ENCODE measurements at regions not wholly inside any gene's neighbourhood (a gene's known extent, or its start where the extent isn't known, plus 50 kb on each side); places are given as distances from the start of the nearest gene placed in this dataset.

DNA sequence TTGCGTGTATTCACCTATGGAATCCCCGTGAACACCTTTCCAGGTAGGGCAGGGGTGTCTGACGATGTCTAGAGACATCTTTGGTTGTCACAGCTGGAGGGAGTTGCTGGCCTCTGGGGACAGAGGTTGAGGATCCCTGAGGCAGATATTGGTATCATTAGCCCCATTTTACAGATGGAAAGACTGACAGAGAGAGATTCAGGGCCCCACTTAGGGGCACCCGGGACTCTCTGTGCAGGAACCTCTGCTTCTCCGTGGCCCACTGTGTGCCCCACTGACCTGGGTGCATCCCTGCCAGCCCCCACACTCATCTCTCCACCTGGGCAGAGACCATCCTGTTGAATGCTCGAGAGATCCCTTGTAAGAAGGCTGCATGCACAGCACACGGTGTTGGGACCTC lies 111.2 kb downstream of the EDN3 start:
- Histone ChIP-seq H3K27me3 (ENCODE audit: control insufficient read depth in 3 of 3, insufficient read depth in 3 of 3, low read depth in 1 of 3, low read length in 3 of 3) (peaks cover 0 to 8% (median 0%) of the 10 kb centered on the region in 3 experiments), H3K18ac (ENCODE audit: low read length) (peak overlapping the region; percentile 91), H2BK120ac (ENCODE audit: low read depth, low read length) (peak overlapping the region; percentile 56)

GRCh38 chr20:59412181-59412580 lies 111.8 kb downstream of the EDN3 start:
- Histone ChIP-seq H3K27ac (replicated peaks; ENCODE audit: low read length) (peak overlapping the region; percentile 98), H2BK12ac (ENCODE audit: low read length) (no peak overlapping the region)
- no CpG with 5 or more reads among the region's 6 CpGs for WGBS, 2 donors (ENCODE audit: extremely low coverage in 2 of 2, insufficient read length in 2 of 2, insufficient replicate concordance in 1 of 2)

More for the DNA sequence above, 111.2 kb downstream of the EDN3 start:
- no peak overlapping the region for H3K9ac ChIP-seq (ENCODE audit: low read depth, low read length, poor library complexity)
- H3K4me2 ChIP-seq (ENCODE audit: insufficient read depth, low read length, poor library complexity, severe bottlenecking), result no peak overlapping the region
- no CpG with 5 or more reads among the region's 7 CpGs for WGBS, 2 donors (ENCODE audit: extremely low coverage in 2 of 2, insufficient read length in 2 of 2, insufficient replicate concordance in 1 of 2)
- H3K14ac ChIP-seq (ENCODE audit: low read length), result no peak overlapping the region
- no peak overlapping the region for H3K23ac ChIP-seq (ENCODE audit: low read depth, low read length, poor library complexity)
- no peak for DNase-seq (ENCODE audit: low spot score)
- H3K27ac ChIP-seq (replicated peaks; ENCODE audit: low read length), result peak overlapping the region; percentile 98
- H2BK15ac ChIP-seq (ENCODE audit: low read length), result peak overlapping the region; percentile 76
- no peak overlapping the region for H3K4ac ChIP-seq (ENCODE audit: low read length)
- peaks cover 0 to 18% of the 10 kb centered on the region in 2 donors for H3K4me1 ChIP-seq (ENCODE audit: control insufficient read depth in 2 of 2, insufficient read depth in 1 of 2, low read depth in 1 of 2, low read length in 2 of 2)
- no peak overlapping the region for H4K8ac ChIP-seq (ENCODE audit: low read depth, low read length)
- H4K91ac ChIP-seq (ENCODE audit: low read depth, low read length, poor library complexity), result no peak overlapping the region
- peak overlapping the region; percentile 59 for H2BK5ac ChIP-seq (ENCODE audit: low read length)
- H2AFZ ChIP-seq (ENCODE audit: low read length), result no peak overlapping the region
- no peaks in the 10 kb centered on the region for H3K36me3 ChIP-seq (replicated peaks in 1 of 2; ENCODE audit: control insufficient read depth in 2 of 2, insufficient read depth in 2 of 2, low read length in 2 of 2)
- H2BK12ac ChIP-seq (ENCODE audit: low read length), result no peak overlapping the region
- no peaks in the 10 kb centered on the region for H3K79me1 ChIP-seq (ENCODE audit: low read depth, low read length)
- peaks cover 0 to 6% of the 10 kb centered on the region in 2 donors for H3K9me3 ChIP-seq (replicated peaks in 1 of 2; ENCODE audit: control insufficient read depth in 2 of 2, insufficient read depth in 1 of 2, low read depth in 1 of 2, low read length in 2 of 2)
- no peak overlapping the region for H3K4me3 ChIP-seq (ENCODE audit: low read length in 2 of 2)
- peak overlapping the region; percentile 66 for H2AK5ac ChIP-seq (ENCODE audit: low read depth, low read length)

GRCh38 chr20:59412875-59413284 lies 112.5 kb downstream of the EDN3 start:
- peak overlapping the region; percentile 98 for H3K27ac ChIP-seq (replicated peaks; ENCODE audit: low read length)
- no peak overlapping the region for H3K4ac ChIP-seq (ENCODE audit: low read length)
- no peak overlapping the region for H3K23ac ChIP-seq (ENCODE audit: low read depth, low read length, poor library complexity)
- H4K91ac ChIP-seq (ENCODE audit: low read depth, low read length, poor library complexity), result no peak overlapping the region
- no peak overlapping the region for H3K4me2 ChIP-seq (ENCODE audit: insufficient read depth, low read length, poor library complexity, severe bottlenecking)
- no peak overlapping the region for H2AK5ac ChIP-seq (ENCODE audit: low read depth, low read length)
- H2BK15ac ChIP-seq (ENCODE audit: low read length), result no peak overlapping the region
- H3K18ac ChIP-seq (ENCODE audit: low read length), result no peak overlapping the region
- DNase-seq (ENCODE audit: low spot score), result peak; percentile 77
- H4K8ac ChIP-seq (ENCODE audit: low read depth, low read length), result no peak overlapping the region
- H3K36me3 ChIP-seq (replicated peaks in 1 of 2; ENCODE audit: control insufficient read depth in 2 of 2, insufficient read depth in 2 of 2, low read length in 2 of 2), result no peaks in the 10 kb centered on the region
- peaks cover 0 to 18% of the 10 kb centered on the region in 2 donors for H3K4me1 ChIP-seq (ENCODE audit: control insufficient read depth in 2 of 2, insufficient read depth in 1 of 2, low read depth in 1 of 2, low read length in 2 of 2)
- H2AFZ ChIP-seq (ENCODE audit: low read length), result no peak overlapping the region
- H3K9me3 ChIP-seq (replicated peaks in 1 of 2; ENCODE audit: control insufficient read depth in 2 of 2, insufficient read depth in 1 of 2, low read depth in 1 of 2, low read length in 2 of 2), result peaks cover 0 to 6% of the 10 kb centered on the region in 2 donors
- WGBS, 2 donors (ENCODE audit: extremely low coverage in 2 of 2, insufficient read length in 2 of 2, insufficient replicate concordance in 1 of 2), result no CpG with 5 or more reads among the region's 6 CpGs
- no peak overlapping the region for H3K4me3 ChIP-seq (ENCODE audit: low read length in 2 of 2)
- H3K27me3 ChIP-seq (ENCODE audit: control insufficient read depth in 3 of 3, insufficient read depth in 3 of 3, low read depth in 1 of 3, low read length in 3 of 3), result peaks cover 0 to 8% (median 0%) of the 10 kb centered on the region in 3 experiments
- H2BK120ac ChIP-seq (ENCODE audit: low read depth, low read length), result no peak overlapping the region
- no peak overlapping the region for H3K9ac ChIP-seq (ENCODE audit: low read depth, low read length, poor library complexity)
- no peak overlapping the region for H3K14ac ChIP-seq (ENCODE audit: low read length)
- peak overlapping the region; percentile 16 for H2BK5ac ChIP-seq (ENCODE audit: low read length)
- no peaks in the 10 kb centered on the region for H3K79me1 ChIP-seq (ENCODE audit: low read depth, low read length)
- H2BK12ac ChIP-seq (ENCODE audit: low read length), result no peak overlapping the region

More at GRCh38 chr20:59412181-59412580, 111.8 kb downstream of the EDN3 start:
- Histone ChIP-seq H3K4me3 (ENCODE audit: low read length in 2 of 2) (no peak overlapping the region), H4K8ac (ENCODE audit: low read depth, low read length) (no peak overlapping the region), H3K9me3 (replicated peaks in 1 of 2; ENCODE audit: control insufficient read depth in 2 of 2, insufficient read depth in 1 of 2, low read depth in 1 of 2, low read length in 2 of 2) (peaks cover 0 to 6% of the 10 kb centered on the region in 2 donors), H3K23ac (ENCODE audit: low read depth, low read length, poor library complexity) (no peak overlapping the region), H2BK5ac (ENCODE audit: low read length) (peak overlapping the region; percentile 59), H2AFZ (ENCODE audit: low read length) (no peak overlapping the region), H3K4me2 (ENCODE audit: insufficient read depth, low read length, poor library complexity, severe bottlenecking) (no peak overlapping the region), H3K4ac (ENCODE audit: low read length) (no peak overlapping the region), H3K4me1 (ENCODE audit: control insufficient read depth in 2 of 2, insufficient read depth in 1 of 2, low read depth in 1 of 2, low read length in 2 of 2) (peaks cover 0 to 18% of the 10 kb centered on the region in 2 donors), H3K14ac (ENCODE audit: low read length) (no peak overlapping the region), H2BK15ac (ENCODE audit: low read length) (no peak overlapping the region), H4K91ac (ENCODE audit: low read depth, low read length, poor library complexity) (no peak overlapping the region), H3K18ac (ENCODE audit: low read length) (peak overlapping the region; percentile 44), H2AK5ac (ENCODE audit: low read depth, low read length) (peak overlapping the region; percentile 66), H3K27me3 (ENCODE audit: control insufficient read depth in 3 of 3, insufficient read depth in 3 of 3, low read depth in 1 of 3, low read length in 3 of 3) (peaks cover 0 to 8% (median 0%) of the 10 kb centered on the region in 3 experiments), H3K9ac (ENCODE audit: low read depth, low read length, poor library complexity) (no peak overlapping the region), H3K36me3 (replicated peaks in 1 of 2; ENCODE audit: control insufficient read depth in 2 of 2, insufficient read depth in 2 of 2, low read length in 2 of 2) (no peaks in the 10 kb centered on the region), H3K79me1 (ENCODE audit: low read depth, low read length) (no peaks in the 10 kb centered on the region), H2BK120ac (ENCODE audit: low read depth, low read length) (no peak overlapping the region)
- no peak for DNase-seq (ENCODE audit: low spot score)

DNA sequence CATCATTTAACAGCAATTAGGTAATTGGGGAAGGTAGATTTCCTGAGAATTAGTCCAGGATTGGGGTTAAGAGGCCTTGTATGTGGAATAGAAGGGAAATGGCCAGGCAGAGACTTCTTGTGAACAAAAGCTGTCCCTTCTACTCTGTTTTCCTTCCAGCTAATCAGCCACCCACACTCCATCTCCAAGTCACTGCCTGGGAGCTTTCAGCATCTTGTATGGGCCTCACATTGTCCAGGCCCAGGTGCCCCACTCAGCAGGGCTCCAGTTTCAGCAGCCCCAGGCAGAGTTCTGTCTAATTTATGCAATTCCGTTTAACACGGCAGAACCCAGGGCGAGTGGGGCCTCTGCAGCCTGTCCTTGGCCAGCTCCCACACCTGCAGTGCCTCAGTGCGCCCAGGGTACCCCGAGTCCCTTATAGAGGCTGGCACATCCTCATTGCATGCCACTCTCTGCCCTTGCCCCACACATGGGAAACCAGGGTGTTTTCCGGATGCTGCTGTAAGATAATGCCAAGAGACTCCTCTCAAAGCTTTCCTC lies 113.0 kb downstream of the EDN3 start:
- H2AK5ac ChIP-seq (ENCODE audit: low read depth, low read length), result no peak overlapping the region
- H3K36me3 ChIP-seq (replicated peaks in 1 of 2; ENCODE audit: control insufficient read depth in 2 of 2, insufficient read depth in 2 of 2, low read length in 2 of 2), result no peaks in the 10 kb centered on the region
- H2BK120ac ChIP-seq (ENCODE audit: low read depth, low read length), result no peak overlapping the region
- DNase-seq (ENCODE audit: low spot score), result no peak
- H3K4ac ChIP-seq (ENCODE audit: low read length), result no peak overlapping the region
- peaks cover 0 to 18% of the 10 kb centered on the region in 2 donors for H3K4me1 ChIP-seq (ENCODE audit: control insufficient read depth in 2 of 2, insufficient read depth in 1 of 2, low read depth in 1 of 2, low read length in 2 of 2)
- H3K4me2 ChIP-seq (ENCODE audit: insufficient read depth, low read length, poor library complexity, severe bottlenecking), result peak overlapping the region; percentile 27
- H2AFZ ChIP-seq (ENCODE audit: low read length), result no peak overlapping the region
- H3K4me3 ChIP-seq (ENCODE audit: low read length in 2 of 2), result no peak overlapping the region
- H3K18ac ChIP-seq (ENCODE audit: low read length), result peak overlapping the region; percentile 88
- no peak overlapping the region for H2BK12ac ChIP-seq (ENCODE audit: low read length)
- H3K14ac ChIP-seq (ENCODE audit: low read length), result no peak overlapping the region
- H3K23ac ChIP-seq (ENCODE audit: low read depth, low read length, poor library complexity), result no peak overlapping the region
- peak overlapping the region; percentile 98 for H3K27ac ChIP-seq (replicated peaks; ENCODE audit: low read length)
- no peak overlapping the region for H2BK15ac ChIP-seq (ENCODE audit: low read length)
- peaks cover 0 to 8% (median 0%) of the 10 kb centered on the region in 3 experiments for H3K27me3 ChIP-seq (ENCODE audit: control insufficient read depth in 3 of 3, insufficient read depth in 3 of 3, low read depth in 1 of 3, low read length in 3 of 3)
- WGBS, 2 donors (ENCODE audit: extremely low coverage in 2 of 2, insufficient read length in 2 of 2, insufficient replicate concordance in 1 of 2), result no CpG with 5 or more reads among the region's 6 CpGs
- peaks cover 0 to 6% of the 10 kb centered on the region in 2 donors for H3K9me3 ChIP-seq (replicated peaks in 1 of 2; ENCODE audit: control insufficient read depth in 2 of 2, insufficient read depth in 1 of 2, low read depth in 1 of 2, low read length in 2 of 2)
- no peak overlapping the region for H4K91ac ChIP-seq (ENCODE audit: low read depth, low read length, poor library complexity)
- H2BK5ac ChIP-seq (ENCODE audit: low read length), result peak overlapping the region; percentile 43
- no peak overlapping the region for H4K8ac ChIP-seq (ENCODE audit: low read depth, low read length)
- H3K79me1 ChIP-seq (ENCODE audit: low read depth, low read length), result no peaks in the 10 kb centered on the region
- H3K9ac ChIP-seq (ENCODE audit: low read depth, low read length, poor library complexity), result no peak overlapping the region

Data from neuronal stem cell (in vitro differentiated cells).